ENCODE measurements at regions not wholly inside any gene's neighbourhood (a gene's known extent, or its start where the extent isn't known, plus 50 kb on each side); places are given as distances from the start of the nearest gene placed in this dataset.

DNA sequence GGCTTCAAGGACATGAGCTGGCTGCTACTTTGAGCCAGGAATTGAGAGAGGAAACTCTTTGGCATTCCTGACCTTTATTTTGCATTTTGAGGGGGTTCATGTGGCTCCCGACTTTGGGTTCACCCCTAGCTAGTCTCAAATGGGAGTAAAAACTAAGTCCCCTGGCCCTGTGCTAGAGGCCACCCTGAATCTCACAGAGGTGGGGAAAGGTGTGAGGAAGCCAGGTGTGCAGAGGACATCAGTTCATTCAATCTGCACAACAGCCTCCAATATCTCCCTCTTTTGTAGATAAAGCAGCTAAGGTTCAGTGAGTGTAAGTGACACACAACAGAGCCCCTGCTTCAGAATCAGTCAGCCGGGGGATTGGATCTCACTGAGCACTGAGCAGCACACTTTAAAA, 325.7 kb downstream of the DCDC2C start:
- DNase-seq (ENCODE audit: low spot score), result no peak

GRCh38 chr2:4039896-4040295, 336.5 kb downstream of the DCDC2C start:
- DNase-seq (ENCODE audit: low spot score), result no peak
- TF ChIP-seq, protein P1, sequence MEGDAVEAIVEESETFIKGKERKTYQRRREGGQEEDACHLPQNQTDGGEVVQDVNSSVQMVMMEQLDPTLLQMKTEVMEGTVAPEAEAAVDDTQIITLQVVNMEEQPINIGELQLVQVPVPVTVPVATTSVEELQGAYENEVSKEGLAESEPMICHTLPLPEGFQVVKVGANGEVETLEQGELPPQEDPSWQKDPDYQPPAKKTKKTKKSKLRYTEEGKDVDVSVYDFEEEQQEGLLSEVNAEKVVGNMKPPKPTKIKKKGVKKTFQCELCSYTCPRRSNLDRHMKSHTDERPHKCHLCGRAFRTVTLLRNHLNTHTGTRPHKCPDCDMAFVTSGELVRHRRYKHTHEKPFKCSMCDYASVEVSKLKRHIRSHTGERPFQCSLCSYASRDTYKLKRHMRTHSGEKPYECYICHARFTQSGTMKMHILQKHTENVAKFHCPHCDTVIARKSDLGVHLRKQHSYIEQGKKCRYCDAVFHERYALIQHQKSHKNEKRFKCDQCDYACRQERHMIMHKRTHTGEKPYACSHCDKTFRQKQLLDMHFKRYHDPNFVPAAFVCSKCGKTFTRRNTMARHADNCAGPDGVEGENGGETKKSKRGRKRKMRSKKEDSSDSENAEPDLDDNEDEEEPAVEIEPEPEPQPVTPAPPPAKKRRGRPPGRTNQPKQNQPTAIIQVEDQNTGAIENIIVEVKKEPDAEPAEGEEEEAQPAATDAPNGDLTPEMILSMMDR (IDR thresholded peaks at IDR 0.05; ENCODE audit: extremely low read depth, missing control alignments), result no peak

More for the DNA sequence above, 325.7 kb downstream of the DCDC2C start:
- TF ChIP-seq, protein P1 (IDR thresholded peaks at IDR 0.05; ENCODE audit: extremely low read depth, missing control alignments), result no peak

- TF ChIP-seq, protein P1 (IDR thresholded peaks at IDR 0.05; ENCODE audit: extremely low read depth, missing control alignments), result no peak
- DNase-seq (ENCODE audit: low spot score), result peak; percentile 17
These were observed 344.9 kb downstream of the DCDC2C start for GRCh38 chr2:4047961-4048891.

DNA sequence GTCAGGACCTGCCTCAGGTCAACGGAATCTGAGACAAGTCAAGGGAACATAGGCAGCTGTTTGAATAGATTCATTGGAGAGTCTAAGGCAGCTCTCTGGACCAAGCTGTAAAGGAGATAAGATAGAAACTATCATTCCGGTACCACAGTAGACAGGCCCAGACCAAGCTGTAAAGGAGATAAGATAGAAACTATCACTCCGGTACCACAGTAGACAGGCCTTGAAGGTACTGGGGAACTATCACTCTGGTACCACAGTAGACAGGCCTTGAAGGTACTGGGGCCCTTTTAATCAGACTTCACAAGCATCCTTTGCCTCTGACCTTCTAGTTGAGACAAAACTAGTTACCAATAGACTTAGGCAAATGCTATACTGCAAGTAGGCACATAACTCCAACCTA, 346.1 kb downstream of the DCDC2C start:
- TF ChIP-seq, protein P1 (IDR thresholded peaks at IDR 0.05; ENCODE audit: extremely low read depth, missing control alignments), result no peak
- DNase-seq (ENCODE audit: low spot score), result no peak

GRCh38 chr2:4053769-4054493, 350.6 kb downstream of the DCDC2C start:
- TF ChIP-seq, protein P1 (IDR thresholded peaks at IDR 0.05; ENCODE audit: extremely low read depth, missing control alignments), result no peak
- no peak for DNase-seq (ENCODE audit: low spot score)

DNA sequence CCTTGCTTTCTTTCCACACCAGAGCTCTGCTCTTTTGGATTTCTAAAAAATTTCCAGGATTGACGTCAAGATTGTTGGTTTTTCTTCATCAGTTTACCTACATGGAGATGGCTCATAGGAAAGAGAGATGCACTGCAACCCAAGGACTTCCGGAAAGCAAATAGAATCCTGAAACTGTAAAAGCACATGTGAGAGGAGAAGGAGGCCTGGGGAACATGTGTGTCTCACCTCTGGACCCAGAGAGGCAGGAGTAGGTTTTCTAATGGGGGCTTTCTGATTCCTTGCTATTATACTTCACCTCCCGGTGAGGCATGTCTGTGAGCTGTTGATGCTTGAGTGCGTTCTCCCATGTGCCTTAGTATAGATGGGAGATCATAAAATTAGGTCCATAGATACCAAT, 362.8 kb downstream of the DCDC2C start:
- DNase-seq (ENCODE audit: low spot score), result no peak
- TF ChIP-seq, protein P1 (IDR thresholded peaks at IDR 0.05; ENCODE audit: extremely low read depth, missing control alignments), result no peak

DNA sequence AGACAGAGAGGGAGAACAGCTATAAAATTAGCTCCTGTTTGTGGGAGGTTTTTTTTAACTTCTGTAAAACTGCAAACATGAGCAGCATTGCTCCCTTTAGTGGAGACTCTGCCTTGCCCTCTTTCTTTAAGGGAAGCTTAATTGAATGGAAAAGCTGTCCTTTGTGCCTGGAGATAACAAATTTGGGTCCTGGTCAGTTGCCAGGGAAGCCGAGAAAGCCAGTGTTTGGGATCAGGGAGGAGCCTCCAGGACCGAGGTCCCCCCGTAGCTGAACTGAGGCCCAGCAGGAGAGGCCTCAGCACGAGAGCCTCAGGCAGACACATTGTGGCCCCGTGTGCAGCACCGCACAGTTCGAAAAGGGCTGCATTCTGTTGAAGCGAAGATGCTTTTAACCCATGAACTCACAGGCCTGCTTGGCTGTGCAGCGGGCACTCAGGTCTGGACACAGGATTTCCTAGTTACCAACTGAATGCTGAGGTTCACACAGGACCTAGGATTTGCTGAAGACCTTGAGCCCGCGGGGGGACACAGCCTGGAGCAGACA, 369.7 kb downstream of the DCDC2C start:
- TF ChIP-seq, protein P1 (IDR thresholded peaks at IDR 0.05; ENCODE audit: extremely low read depth, missing control alignments), result no peak
- no peak for DNase-seq (ENCODE audit: low spot score)

Data from GM20000 (cell line).